Fibroblast of lung (primary cell): ENCODE measurements at regions not wholly inside any gene's neighbourhood (a gene's known extent, or its start where the extent isn't known, plus 50 kb on each side); places are given as distances from the start of the nearest gene placed in this dataset.

Experiments used
- EZH2 ChIP-seq: IDR thresholded peaks from 2 replicates; pipeline ENCODE4 v1.5.1; 2012; ENCODE audit warnings: low read length, control low read depth, mild to moderate bottlenecking; ENCODE audit errors: missing control alignments
- TF ChIP-seq, protein P1 (sequence below), 2 donors: IDR thresholded peaks in 1 of 2; conservative IDR thresholded peaks in 1 of 2; 1 replicate in 1 of 2; 2 replicates in 1 of 2; pipeline ENCODE4 v1.5.1; 2011 to 2012; ENCODE audit warnings: low read length in 2 of 2, control low read depth in 1 of 2, inconsistent platforms in 1 of 2, low read depth in 1 of 2, mild to moderate bottlenecking in 1 of 2

DNA sequence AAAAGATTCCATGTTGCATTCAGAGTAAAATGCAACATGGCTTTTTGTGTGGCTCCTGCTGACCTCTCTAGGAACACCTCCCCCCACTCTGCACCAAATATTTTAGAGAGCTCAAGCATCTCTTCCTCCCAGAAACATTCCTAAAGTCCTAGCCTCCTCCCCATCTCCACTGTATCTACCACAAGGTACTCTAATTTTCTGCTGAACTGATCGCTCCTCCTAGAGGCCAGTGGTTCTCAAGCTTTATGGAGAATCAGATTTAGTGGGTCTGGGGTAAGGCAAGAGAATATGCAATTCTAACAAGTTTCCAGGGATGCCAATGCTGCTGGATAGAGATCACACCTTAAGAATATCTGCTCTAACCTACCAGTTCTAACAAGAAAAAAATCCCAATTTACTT lies 89.5 kb upstream of the HNRNPA3 start:
- TF ChIP-seq, protein P1, sequence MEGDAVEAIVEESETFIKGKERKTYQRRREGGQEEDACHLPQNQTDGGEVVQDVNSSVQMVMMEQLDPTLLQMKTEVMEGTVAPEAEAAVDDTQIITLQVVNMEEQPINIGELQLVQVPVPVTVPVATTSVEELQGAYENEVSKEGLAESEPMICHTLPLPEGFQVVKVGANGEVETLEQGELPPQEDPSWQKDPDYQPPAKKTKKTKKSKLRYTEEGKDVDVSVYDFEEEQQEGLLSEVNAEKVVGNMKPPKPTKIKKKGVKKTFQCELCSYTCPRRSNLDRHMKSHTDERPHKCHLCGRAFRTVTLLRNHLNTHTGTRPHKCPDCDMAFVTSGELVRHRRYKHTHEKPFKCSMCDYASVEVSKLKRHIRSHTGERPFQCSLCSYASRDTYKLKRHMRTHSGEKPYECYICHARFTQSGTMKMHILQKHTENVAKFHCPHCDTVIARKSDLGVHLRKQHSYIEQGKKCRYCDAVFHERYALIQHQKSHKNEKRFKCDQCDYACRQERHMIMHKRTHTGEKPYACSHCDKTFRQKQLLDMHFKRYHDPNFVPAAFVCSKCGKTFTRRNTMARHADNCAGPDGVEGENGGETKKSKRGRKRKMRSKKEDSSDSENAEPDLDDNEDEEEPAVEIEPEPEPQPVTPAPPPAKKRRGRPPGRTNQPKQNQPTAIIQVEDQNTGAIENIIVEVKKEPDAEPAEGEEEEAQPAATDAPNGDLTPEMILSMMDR (conservative IDR thresholded peaks at IDR 0.05 in 1 of 2, IDR thresholded peaks at IDR 0.05 in 1 of 2; ENCODE audit: low read depth in 1 of 2, low read length in 2 of 2): no peak
- no peak for TF ChIP-seq EZH2
